ENCODE measurements at regions not wholly inside any gene's neighbourhood (a gene's known extent, or its start where the extent isn't known, plus 50 kb on each side); places are given as distances from the start of the nearest gene placed in this dataset.

GRCh38 chr21:38042246-38042645, 126.0 kb upstream of the KCNJ6 start:
- intact Hi-C loops (cut with micrococcal nuclease; ENCODE audit: unreplicated experiment) (no loop called here), in situ Hi-C loops (cut with MboI) (no loop called here)
- DNase-seq (ENCODE audit: low read depth, low spot score) (no peak), FAIRE-seq (no peak), ATAC-seq (no peak)
- TF ChIP-seq NR2C1 (IDR thresholded peaks at IDR 0.05) = no peak
- Histone ChIP-seq H3K9ac (ENCODE audit: control insufficient read depth, insufficient read depth, low read length) (no peak overlapping the region), H3K4me2 (ENCODE audit: control insufficient read depth, insufficient read depth) (no peak overlapping the region), H3K4me3 (no peak overlapping the region), H2AFZ (ENCODE audit: control insufficient read depth, low read depth, low read length) (no peak overlapping the region), H3K36me3 (ENCODE audit: control insufficient read depth in 2 of 2, insufficient read depth in 2 of 2, low read length in 1 of 2) (no peaks in the 10 kb centered on the region), H4K20me1 (ENCODE audit: control insufficient read depth, insufficient read depth) (no peaks in the 10 kb centered on the region), H3K27me3 (replicated peaks in 1 of 2; ENCODE audit: control insufficient read depth in 2 of 2, insufficient read depth in 2 of 2, low read length in 1 of 2) (no peaks in the 10 kb centered on the region), H3K79me2 (ENCODE audit: control insufficient read depth, insufficient read depth, low read length) (no peaks in the 10 kb centered on the region), H3K27ac (ENCODE audit: control insufficient read depth, insufficient read depth) (no peak overlapping the region), H3K9me3 (replicated peaks; ENCODE audit: control insufficient read depth, insufficient read depth, low read length) (no peaks in the 10 kb centered on the region), H3K4me1 (ENCODE audit: control insufficient read depth, insufficient read depth, low read length) (no peaks in the 10 kb centered on the region)
- CTCF ChIA-PET = no interaction called here
- POLR2A ChIA-PET = no interaction called here
- BruUV-seq (replicated peaks) = no TSS peak
- SMC1A ChIA-PET (ENCODE audit: uncharacterized antibody, unreplicated experiment) = no interaction called here
- WGBS (ENCODE audit: insufficient coverage, insufficient replicate concordance, low lambda C conversion rate, missing lambda C conversion rate) = 53% methylated on average over 2 of the region's 2 CpGs
- RAD21 ChIA-PET (ENCODE audit: unreplicated experiment) = no interaction called here

GRCh38 chr21:38048167-38048566, 131.9 kb upstream of the KCNJ6 start:
- no peak for FAIRE-seq
- WGBS (ENCODE audit: insufficient coverage, insufficient replicate concordance, low lambda C conversion rate, missing lambda C conversion rate) = 38% methylated on average over 9 of the region's 9 CpGs

GRCh38 chr21:38054334-38054733, 138.1 kb upstream of the KCNJ6 start:
- no peaks in the 10 kb centered on the region for H3K4me1 ChIP-seq (ENCODE audit: control insufficient read depth, insufficient read depth, low read length)
- no peaks in the 10 kb centered on the region for H3K79me2 ChIP-seq (ENCODE audit: control insufficient read depth, insufficient read depth, low read length)
- CTCF ChIA-PET = no interaction called here
- no peak overlapping the region for H3K4me3 ChIP-seq
- 2% methylated on average over 4 of the region's 4 CpGs for WGBS (ENCODE audit: insufficient coverage, insufficient replicate concordance, low lambda C conversion rate, missing lambda C conversion rate)
- no peak overlapping the region for H3K4me2 ChIP-seq (ENCODE audit: control insufficient read depth, insufficient read depth)
- H3K36me3 ChIP-seq (ENCODE audit: control insufficient read depth in 2 of 2, insufficient read depth in 2 of 2, low read length in 1 of 2) = no peaks in the 10 kb centered on the region
- POLR2A ChIA-PET = no interaction called here
- in situ Hi-C loops (cut with MboI) (no loop called here), intact Hi-C loops (cut with micrococcal nuclease; ENCODE audit: unreplicated experiment) (no loop called here)
- RAD21 ChIA-PET (ENCODE audit: unreplicated experiment) = no interaction called here
- no peak for DNase-seq (ENCODE audit: low read depth, low spot score)
- H3K27ac ChIP-seq (ENCODE audit: control insufficient read depth, insufficient read depth) = no peak overlapping the region
- H2AFZ ChIP-seq (ENCODE audit: control insufficient read depth, low read depth, low read length) = no peak overlapping the region
- SMC1A ChIA-PET (ENCODE audit: uncharacterized antibody, unreplicated experiment) = no interaction called here
- no peak for ATAC-seq
- no peaks in the 10 kb centered on the region for H3K27me3 ChIP-seq (replicated peaks in 1 of 2; ENCODE audit: control insufficient read depth in 2 of 2, insufficient read depth in 2 of 2, low read length in 1 of 2)
- H4K20me1 ChIP-seq (ENCODE audit: control insufficient read depth, insufficient read depth) = no peaks in the 10 kb centered on the region
- no peaks in the 10 kb centered on the region for H3K9me3 ChIP-seq (replicated peaks; ENCODE audit: control insufficient read depth, insufficient read depth, low read length)
- BruUV-seq (replicated peaks) = no TSS peak
- FAIRE-seq = no peak
- H3K9ac ChIP-seq (ENCODE audit: control insufficient read depth, insufficient read depth, low read length) = no peak overlapping the region
- no peak for TF ChIP-seq ZNF217 (IDR thresholded peaks at IDR 0.05)
- no peak for TF ChIP-seq SMARCA5 (IDR thresholded peaks at IDR 0.05)
- TF ChIP-seq NKRF (conservative IDR thresholded peaks at IDR 0.05) = no peak
- TF ChIP-seq ZZZ3 (IDR thresholded peaks at IDR 0.05; ENCODE audit: control insufficient read depth, insufficient read length, low read depth) = no peak
- TF ChIP-seq ZNF384 (IDR thresholded peaks at IDR 0.05; ENCODE audit: borderline replicate concordance, low read depth, low read length) = no peak
- TF ChIP-seq BACH1 (IDR thresholded peaks at IDR 0.05; ENCODE audit: borderline replicate concordance) = no peak

More at GRCh38 chr21:38048167-38048566, 131.9 kb upstream of the KCNJ6 start:
- no TSS peak for BruUV-seq (replicated peaks)
- intact Hi-C loops (cut with micrococcal nuclease; ENCODE audit: unreplicated experiment) = no loop called here
- no peaks in the 10 kb centered on the region for H3K79me2 ChIP-seq (ENCODE audit: control insufficient read depth, insufficient read depth, low read length)
- no peak overlapping the region for H2AFZ ChIP-seq (ENCODE audit: control insufficient read depth, low read depth, low read length)
- H3K4me2 ChIP-seq (ENCODE audit: control insufficient read depth, insufficient read depth) = no peak overlapping the region
- H3K9ac ChIP-seq (ENCODE audit: control insufficient read depth, insufficient read depth, low read length) = no peak overlapping the region
- no peak overlapping the region for H3K4me3 ChIP-seq
- H3K27me3 ChIP-seq (replicated peaks in 1 of 2; ENCODE audit: control insufficient read depth in 2 of 2, insufficient read depth in 2 of 2, low read length in 1 of 2) = no peaks in the 10 kb centered on the region
- TF ChIP-seq NR2C1 (IDR thresholded peaks at IDR 0.05) = no peak
- RAD21 ChIA-PET (ENCODE audit: unreplicated experiment) = no interaction called here
- no peaks in the 10 kb centered on the region for H3K9me3 ChIP-seq (replicated peaks; ENCODE audit: control insufficient read depth, insufficient read depth, low read length)
- no peak for ATAC-seq
- H3K27ac ChIP-seq (ENCODE audit: control insufficient read depth, insufficient read depth) = no peak overlapping the region
- CTCF ChIA-PET = no interaction called here
- no peaks in the 10 kb centered on the region for H4K20me1 ChIP-seq (ENCODE audit: control insufficient read depth, insufficient read depth)
- no peaks in the 10 kb centered on the region for H3K36me3 ChIP-seq (ENCODE audit: control insufficient read depth in 2 of 2, insufficient read depth in 2 of 2, low read length in 1 of 2)
- POLR2A ChIA-PET = no interaction called here
- SMC1A ChIA-PET (ENCODE audit: uncharacterized antibody, unreplicated experiment) = no interaction called here
- in situ Hi-C loops (cut with MboI) = no loop called here
- no peak for DNase-seq (ENCODE audit: low read depth, low spot score)
- H3K4me1 ChIP-seq (ENCODE audit: control insufficient read depth, insufficient read depth, low read length) = no peaks in the 10 kb centered on the region
